AG09319 (cell line): ENCODE measurements at regions not wholly inside any gene's neighbourhood (a gene's known extent, or its start where the extent isn't known, plus 50 kb on each side); places are given as distances from the start of the nearest gene placed in this dataset.
"Not testable (repeated sequence)": the region's sequence is repeated elsewhere in the genome, so short reads cannot be mapped to it uniquely, and the experiment has no call there.

ENCODE experiments used
- DNase-seq: peaks from one replicate; pipeline ENCODE4 v3.0.0-alpha.2; 2010; ENCODE audit warnings: low read depth; ENCODE audit errors: extremely low read depth
- TF ChIP-seq, protein P1 (sequence below): IDR thresholded peaks from 2 replicates; pipeline ENCODE4 v1.5.1; 2011; ENCODE audit warnings: low read depth, mild to moderate bottlenecking, inconsistent platforms, low read length, moderate library complexity

DNA sequence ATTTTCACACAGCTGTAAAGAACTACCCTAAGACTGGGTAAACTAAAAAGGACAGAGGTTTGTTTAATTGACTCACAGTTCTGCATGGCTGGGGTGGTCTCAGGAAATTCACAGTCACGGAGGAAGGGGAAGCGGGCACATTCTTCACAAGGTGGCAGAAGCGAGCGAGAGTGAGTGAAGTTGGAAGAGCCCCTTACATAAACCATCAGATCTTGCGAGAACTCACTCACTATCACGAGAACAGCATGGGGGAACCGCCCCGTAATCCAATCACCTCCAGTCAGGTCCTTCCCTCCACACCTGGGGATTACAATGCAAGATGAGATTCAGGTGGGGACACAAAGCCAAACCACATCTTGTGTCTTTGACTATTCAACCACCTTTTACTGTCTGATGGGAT is 700.5 kb downstream of the TENT5A start:
- DNase-seq = no peak
- TF ChIP-seq, protein P1, sequence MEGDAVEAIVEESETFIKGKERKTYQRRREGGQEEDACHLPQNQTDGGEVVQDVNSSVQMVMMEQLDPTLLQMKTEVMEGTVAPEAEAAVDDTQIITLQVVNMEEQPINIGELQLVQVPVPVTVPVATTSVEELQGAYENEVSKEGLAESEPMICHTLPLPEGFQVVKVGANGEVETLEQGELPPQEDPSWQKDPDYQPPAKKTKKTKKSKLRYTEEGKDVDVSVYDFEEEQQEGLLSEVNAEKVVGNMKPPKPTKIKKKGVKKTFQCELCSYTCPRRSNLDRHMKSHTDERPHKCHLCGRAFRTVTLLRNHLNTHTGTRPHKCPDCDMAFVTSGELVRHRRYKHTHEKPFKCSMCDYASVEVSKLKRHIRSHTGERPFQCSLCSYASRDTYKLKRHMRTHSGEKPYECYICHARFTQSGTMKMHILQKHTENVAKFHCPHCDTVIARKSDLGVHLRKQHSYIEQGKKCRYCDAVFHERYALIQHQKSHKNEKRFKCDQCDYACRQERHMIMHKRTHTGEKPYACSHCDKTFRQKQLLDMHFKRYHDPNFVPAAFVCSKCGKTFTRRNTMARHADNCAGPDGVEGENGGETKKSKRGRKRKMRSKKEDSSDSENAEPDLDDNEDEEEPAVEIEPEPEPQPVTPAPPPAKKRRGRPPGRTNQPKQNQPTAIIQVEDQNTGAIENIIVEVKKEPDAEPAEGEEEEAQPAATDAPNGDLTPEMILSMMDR = no peak

DNA sequence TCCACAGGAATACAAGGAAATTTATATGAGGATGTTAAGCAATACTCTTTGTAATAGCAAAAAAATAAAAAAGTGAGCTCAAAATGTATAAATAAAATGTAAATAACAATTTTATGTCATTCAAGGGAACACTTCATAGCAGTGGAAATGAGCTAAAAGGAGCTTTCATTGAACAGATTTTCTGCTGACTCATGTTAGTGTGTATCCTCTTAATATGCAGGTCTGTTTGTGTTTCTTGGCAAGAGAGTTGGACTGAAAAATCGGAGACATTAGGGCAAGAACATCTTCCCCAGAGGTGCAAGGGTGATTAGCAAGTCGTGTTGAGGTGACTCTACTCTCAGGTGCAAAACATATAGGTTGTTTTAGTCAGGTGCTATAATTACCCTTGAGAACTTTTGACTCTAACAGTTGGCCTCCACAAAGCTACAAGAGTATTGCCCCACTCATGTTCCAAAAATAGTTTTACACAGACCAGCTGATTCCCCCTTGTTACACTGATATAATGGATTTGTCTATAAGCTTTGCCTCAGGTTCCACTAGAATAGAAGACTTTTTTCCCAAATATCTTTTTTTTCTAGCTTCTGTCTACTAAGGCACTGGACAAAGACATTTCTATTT is 702.9 kb downstream of the TENT5A start:
- DNase-seq = no peak
- TF ChIP-seq, protein P1 = no peak

DNA sequence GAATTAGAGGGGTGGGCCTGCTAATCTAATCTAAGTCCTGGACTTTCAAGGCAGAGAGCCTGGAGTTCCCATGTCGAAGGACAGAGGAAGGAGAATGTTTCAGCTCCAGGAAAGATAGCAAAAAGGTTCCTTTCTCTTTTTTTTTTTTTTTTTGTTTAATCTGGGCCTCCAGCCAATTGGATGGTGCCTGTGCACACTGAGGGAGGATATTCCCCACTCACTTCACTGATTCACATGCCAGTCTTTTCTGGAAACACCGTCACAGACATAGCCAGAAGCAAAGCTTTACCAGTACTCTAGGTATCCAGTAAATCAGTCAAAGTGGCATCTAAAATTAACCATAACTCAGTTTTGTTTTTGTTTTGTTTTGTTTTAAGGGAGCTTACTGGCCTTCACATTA is 721.1 kb downstream of the TENT5A start:
- TF ChIP-seq, protein P1 = no peak
- no peak for DNase-seq

DNA sequence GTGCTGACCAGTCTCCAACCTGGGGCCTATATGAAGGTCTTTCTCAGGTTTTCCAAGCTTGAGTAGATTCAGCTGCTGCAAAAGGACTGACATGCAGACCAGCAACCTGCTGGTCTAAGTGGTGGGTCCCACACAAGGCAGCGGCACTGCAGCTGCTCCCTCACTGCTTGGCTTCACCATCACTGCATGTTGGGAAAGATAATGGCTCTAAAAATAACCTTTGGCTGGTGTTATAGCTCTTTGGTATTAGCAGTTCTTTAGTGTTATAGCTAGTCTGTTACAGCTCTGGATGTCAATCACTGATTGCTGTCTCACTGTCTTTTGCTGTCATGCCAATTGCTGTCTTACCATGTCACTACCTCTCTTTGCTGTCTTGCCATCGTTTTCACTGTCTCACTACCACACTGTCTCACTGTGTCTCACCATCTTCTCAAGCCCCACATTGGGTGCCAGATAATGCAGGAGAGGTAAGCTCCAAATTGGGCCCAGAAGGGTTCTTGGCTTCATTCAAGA is 726.4 kb downstream of the TENT5A start:
- TF ChIP-seq, protein P1 = no peak
- no peak for DNase-seq

DNA sequence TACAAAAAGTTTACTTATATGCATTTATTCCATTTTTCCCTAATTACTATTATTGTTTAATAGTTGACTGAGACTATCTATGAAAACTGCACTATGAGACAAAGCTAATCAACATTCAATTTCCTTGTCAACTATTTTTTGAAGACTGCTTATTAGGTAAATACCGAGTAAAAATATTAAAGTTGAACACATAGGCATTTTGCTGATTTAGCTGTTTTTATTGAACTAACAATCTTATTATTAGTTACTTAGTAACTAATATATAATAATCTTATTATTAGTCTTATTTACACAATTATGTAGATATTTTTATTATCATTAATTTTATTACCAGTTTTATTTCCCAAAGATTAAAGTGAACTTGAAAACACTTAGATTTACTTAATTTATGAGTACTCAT is 728.8 kb downstream of the TENT5A start:
- no peak for DNase-seq
- TF ChIP-seq, protein P1 = no peak

DNA sequence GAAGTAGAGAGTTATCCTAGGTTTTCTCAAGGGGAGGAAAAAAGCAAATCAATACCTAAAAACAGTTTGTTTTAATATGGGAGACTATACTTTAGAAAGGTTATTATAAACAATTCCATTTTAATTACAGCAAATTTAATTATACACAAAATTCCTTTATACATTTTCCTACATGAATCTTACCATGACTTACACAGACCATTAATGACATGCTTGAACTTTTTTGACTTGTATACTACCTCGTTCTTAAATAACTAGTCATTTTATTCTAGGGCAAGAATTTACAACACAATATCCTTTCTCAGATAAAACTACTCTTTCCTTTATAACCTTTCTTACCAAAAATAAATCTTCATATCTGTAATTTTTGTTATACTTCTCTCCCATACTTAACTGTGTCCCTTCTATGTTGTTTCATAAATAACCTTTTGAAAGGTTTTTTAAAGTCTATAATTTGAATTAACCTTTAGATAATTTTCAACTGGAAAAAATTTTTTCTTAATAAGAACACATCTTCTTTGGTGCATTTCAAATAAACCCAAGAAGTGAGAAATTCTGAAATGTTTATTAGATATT is 729.4 kb downstream of the TENT5A start:
- TF ChIP-seq, protein P1 = no peak
- DNase-seq = no peak

DNA sequence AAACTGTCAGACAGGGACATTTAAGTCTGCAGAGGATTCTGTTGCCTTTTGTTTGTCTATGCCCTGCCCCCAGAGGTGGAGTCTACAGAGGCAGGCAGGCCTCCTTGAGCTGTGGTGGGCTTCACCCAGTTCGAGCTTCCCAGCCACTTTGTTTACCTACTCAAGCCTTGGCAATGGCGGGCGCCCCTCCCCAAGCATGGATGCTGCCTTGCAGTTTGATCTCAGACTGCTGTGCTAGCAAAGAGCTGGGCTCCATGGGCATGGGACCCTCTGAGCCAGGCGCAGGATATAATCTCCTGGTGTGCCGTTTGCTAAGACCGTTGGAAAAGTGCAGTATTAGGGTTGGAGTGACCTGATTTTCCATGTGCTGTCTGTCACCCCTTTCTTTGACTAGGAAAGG is 734.9 kb downstream of the TENT5A start:
- DNase-seq = not testable (repeated sequence)

DNA sequence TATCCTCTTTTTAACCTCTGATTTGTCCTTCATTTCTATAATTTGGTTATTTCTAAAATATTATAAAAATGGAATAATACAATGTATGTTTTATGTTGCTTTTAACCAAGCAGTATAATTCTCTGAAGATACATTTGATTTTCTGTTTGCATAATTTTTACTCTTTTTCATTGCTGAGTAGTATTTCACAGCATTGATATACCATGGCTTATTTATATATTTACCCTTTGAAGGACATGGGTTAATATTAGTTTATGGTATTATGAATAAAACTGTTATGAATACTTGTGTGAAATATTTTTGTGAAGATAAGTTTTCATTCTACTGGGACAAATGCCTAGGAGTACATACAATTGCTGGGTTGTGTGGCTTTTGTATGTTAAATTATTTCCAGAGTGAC is 748.6 kb downstream of the TENT5A start:
- no peak for DNase-seq
- TF ChIP-seq, protein P1 = no peak
